ENCODE measurements at regions not wholly inside any gene's neighbourhood (a gene's known extent, or its start where the extent isn't known, plus 50 kb on each side); places are given as distances from the start of the nearest gene placed in this dataset.

- no peaks in the 10 kb centered on the region for H3K9me3 ChIP-seq (ENCODE audit: control insufficient read depth, low read length)
- H3K9ac ChIP-seq, result no peak overlapping the region
- H3K27ac ChIP-seq, result no peak overlapping the region
- no peaks in the 10 kb centered on the region for H3K36me3 ChIP-seq (ENCODE audit: control insufficient read depth, insufficient read depth, low read length)
- H3K4me3 ChIP-seq (ENCODE audit: low read depth, low read length), result no peak overlapping the region
- no peaks in the 10 kb centered on the region for H3K4me1 ChIP-seq
- H3K79me2 ChIP-seq, result no peaks in the 10 kb centered on the region
- H2AFZ ChIP-seq, result no peak overlapping the region
- no peaks in the 10 kb centered on the region for H3K27me3 ChIP-seq (ENCODE audit: control insufficient read depth, insufficient read depth, low read length)
- TF ChIP-seq CTCF (IDR thresholded peaks at IDR 0.05), result no peak
- no peak overlapping the region for H3K4me2 ChIP-seq (ENCODE audit: low read length)
Observed at GRCh38 chr1:229135773-229136172, 135.1 kb upstream of the RAB4A start.

- H3K36me3 ChIP-seq (ENCODE audit: control insufficient read depth, insufficient read depth, low read length), result no peaks in the 10 kb centered on the region
- H3K27ac ChIP-seq, result no peak overlapping the region
- H3K9ac ChIP-seq, result no peak overlapping the region
- H3K4me3 ChIP-seq (ENCODE audit: low read depth, low read length), result no peak overlapping the region
- H2AFZ ChIP-seq, result no peak overlapping the region
- no peaks in the 10 kb centered on the region for H3K79me2 ChIP-seq
- no peaks in the 10 kb centered on the region for H3K27me3 ChIP-seq (ENCODE audit: control insufficient read depth, insufficient read depth, low read length)
- H3K4me2 ChIP-seq (ENCODE audit: low read length), result no peak overlapping the region
- TF ChIP-seq CTCF (IDR thresholded peaks at IDR 0.05), result no peak
- no peaks in the 10 kb centered on the region for H3K9me3 ChIP-seq (ENCODE audit: control insufficient read depth, low read length)
- H3K4me1 ChIP-seq, result no peaks in the 10 kb centered on the region
Observed at GRCh38 chr1:229136822-229137221, 134.1 kb upstream of the RAB4A start.

GRCh38 chr1:229137271-229137670 is 133.6 kb upstream of the RAB4A start:
- Histone ChIP-seq H3K27me3 (ENCODE audit: control insufficient read depth, insufficient read depth, low read length) (no peaks in the 10 kb centered on the region), H3K9ac (no peak overlapping the region), H3K36me3 (ENCODE audit: control insufficient read depth, insufficient read depth, low read length) (no peaks in the 10 kb centered on the region), H2AFZ (no peak overlapping the region), H3K79me2 (no peaks in the 10 kb centered on the region), H3K4me3 (ENCODE audit: low read depth, low read length) (no peak overlapping the region), H3K4me1 (no peaks in the 10 kb centered on the region), H3K9me3 (ENCODE audit: control insufficient read depth, low read length) (no peaks in the 10 kb centered on the region), H3K4me2 (ENCODE audit: low read length) (no peak overlapping the region), H3K27ac (no peak overlapping the region)
- TF ChIP-seq CTCF (IDR thresholded peaks at IDR 0.05), result no peak

- H3K79me2 ChIP-seq, result no peaks in the 10 kb centered on the region
- H3K36me3 ChIP-seq (ENCODE audit: control insufficient read depth, insufficient read depth, low read length), result no peaks in the 10 kb centered on the region
- H3K27me3 ChIP-seq (ENCODE audit: control insufficient read depth, insufficient read depth, low read length), result no peaks in the 10 kb centered on the region
- H3K4me3 ChIP-seq (ENCODE audit: low read depth, low read length), result no peak overlapping the region
- no peak overlapping the region for H3K27ac ChIP-seq
- TF ChIP-seq CTCF (IDR thresholded peaks at IDR 0.05), result no peak
- H3K9me3 ChIP-seq (ENCODE audit: control insufficient read depth, low read length), result no peaks in the 10 kb centered on the region
- H3K4me1 ChIP-seq, result no peaks in the 10 kb centered on the region
- H3K9ac ChIP-seq, result no peak overlapping the region
- no peak overlapping the region for H2AFZ ChIP-seq
- H3K4me2 ChIP-seq (ENCODE audit: low read length), result no peak overlapping the region
Observed at GRCh38 chr1:229138058-229138457, 132.9 kb upstream of the RAB4A start.

GRCh38 chr1:229139331-229140118 is 131.4 kb upstream of the RAB4A start:
- no peaks in the 10 kb centered on the region for H3K9me3 ChIP-seq (ENCODE audit: control insufficient read depth, low read length)
- no peaks in the 10 kb centered on the region for H3K4me1 ChIP-seq
- no peak overlapping the region for H3K27ac ChIP-seq
- no peaks in the 10 kb centered on the region for H3K27me3 ChIP-seq (ENCODE audit: control insufficient read depth, insufficient read depth, low read length)
- no peak overlapping the region for H3K9ac ChIP-seq
- H3K4me3 ChIP-seq (ENCODE audit: low read depth, low read length), result no peak overlapping the region
- no peak for TF ChIP-seq CTCF (IDR thresholded peaks at IDR 0.05)
- H3K79me2 ChIP-seq, result no peaks in the 10 kb centered on the region
- no peak overlapping the region for H3K4me2 ChIP-seq (ENCODE audit: low read length)
- no peak overlapping the region for H2AFZ ChIP-seq
- H3K36me3 ChIP-seq (ENCODE audit: control insufficient read depth, insufficient read depth, low read length), result no peaks in the 10 kb centered on the region

All from parathyroid adenoma (tissue), 2 donors.